HG03139 (cell line): ENCODE measurements at regions not wholly inside any gene's neighbourhood (a gene's known extent, or its start where the extent isn't known, plus 50 kb on each side); places are given as distances from the start of the nearest gene placed in this dataset.

Experiments used
- ATAC-seq: cut with Tn5 transposase; IDR thresholded peaks from one replicate; pipeline ENCODE4 v1.9.1; 2021; ENCODE audit not compliant: unreplicated experiment

- no peak for ATAC-seq
These were observed 113.8 kb upstream of the PPP2R2D start for GRCh38 chr10:131786756-131787605.

- ATAC-seq: no peak
These were observed 112.8 kb upstream of the PPP2R2D start for GRCh38 chr10:131787961-131788360.

DNA sequence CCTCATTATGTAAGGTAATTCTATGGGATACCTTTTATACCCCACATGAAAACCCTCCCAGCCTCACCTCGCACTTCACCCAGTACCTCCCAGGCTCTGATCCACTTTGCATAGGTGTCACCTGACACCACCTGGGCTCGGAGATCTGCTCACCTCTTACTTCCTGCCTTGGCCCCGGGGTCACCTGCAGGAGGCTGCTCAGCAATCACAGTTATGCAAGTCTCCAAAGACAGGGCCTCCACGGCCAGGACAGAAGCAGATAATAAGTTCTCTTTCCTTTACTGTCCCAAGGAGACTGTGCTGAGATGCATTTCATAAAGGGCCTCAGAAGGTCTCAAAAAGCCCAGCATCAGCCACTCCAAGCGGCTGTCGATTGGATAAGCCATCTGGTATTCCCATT, 112.4 kb upstream of the PPP2R2D start:
- no peak for ATAC-seq

GRCh38 chr10:131789516-131789915, 111.3 kb upstream of the PPP2R2D start:
- no peak for ATAC-seq

GRCh38 chr10:131790021-131790420, 110.8 kb upstream of the PPP2R2D start:
- ATAC-seq: no peak

DNA sequence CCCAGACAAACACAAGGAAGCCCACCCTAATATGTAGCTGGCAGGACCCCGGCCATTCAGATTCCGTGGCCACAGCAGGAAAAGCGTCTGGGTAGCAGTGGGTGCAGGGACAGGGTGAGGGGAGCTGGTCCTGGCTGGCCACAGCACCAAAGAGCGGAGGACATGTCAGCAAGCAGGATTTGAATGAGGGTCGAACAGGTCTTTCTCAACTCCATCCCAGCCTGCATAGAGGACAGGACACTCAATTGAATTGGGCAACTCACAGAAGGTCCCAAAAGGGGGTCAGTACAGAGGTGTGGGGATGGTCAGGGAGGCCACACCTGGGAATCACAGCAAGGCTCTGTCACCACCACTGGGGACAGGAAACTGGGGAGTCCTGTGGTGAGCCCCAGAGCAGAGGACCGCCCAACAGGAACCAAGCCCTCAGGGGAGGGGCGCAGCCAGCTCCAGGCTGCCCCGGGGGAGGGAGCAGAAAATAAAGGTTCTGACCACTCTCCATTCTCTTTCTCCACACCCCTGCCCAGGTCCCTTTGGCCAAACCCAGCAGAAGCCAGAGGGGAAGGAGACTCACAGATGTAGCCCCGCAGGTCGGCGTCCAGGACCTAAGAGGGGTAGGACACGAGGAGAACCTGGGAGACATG, 108.7 kb upstream of the PPP2R2D start:
- no peak for ATAC-seq

GRCh38 chr10:131792809-131793208, 108.0 kb upstream of the PPP2R2D start:
- no peak for ATAC-seq

DNA sequence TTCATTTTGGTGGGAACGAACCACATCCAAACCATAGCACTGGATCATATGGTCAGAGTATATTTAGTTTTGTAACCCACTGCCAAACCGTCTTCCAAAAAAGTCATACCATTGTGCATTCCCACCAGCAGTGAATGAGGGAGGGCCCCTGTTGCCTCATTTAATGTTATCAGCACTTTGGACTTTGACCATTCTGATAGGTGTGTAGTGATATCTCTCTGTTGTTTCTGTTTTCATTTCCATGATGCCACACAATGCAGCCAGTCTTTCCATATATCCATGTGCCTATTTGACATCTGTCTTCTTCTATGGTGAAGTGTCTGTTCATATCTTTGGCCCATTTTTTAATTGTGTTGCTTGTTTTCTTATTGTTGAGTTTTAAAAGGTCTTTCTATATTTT, 105.0 kb upstream of the PPP2R2D start:
- no peak for ATAC-seq

DNA sequence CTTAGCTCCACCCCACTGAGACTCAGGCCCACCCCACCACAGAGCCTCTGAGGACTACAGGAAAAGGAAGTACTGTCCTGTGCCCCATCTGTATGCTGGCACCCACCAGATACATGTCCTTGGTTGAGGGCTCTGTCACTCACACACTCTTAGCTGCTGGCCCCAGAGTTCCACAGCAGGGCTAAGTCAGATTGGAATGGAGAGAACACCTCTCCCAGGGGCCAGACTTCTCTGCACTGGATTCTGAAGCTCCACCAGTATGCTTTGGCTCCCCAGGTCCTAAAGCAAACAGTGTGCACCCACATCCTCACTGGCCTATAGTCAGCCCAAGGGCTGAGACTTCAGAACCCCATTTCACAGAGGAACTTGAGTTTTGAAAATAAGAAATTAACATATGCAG, 103.2 kb upstream of the PPP2R2D start:
- ATAC-seq: no peak

GRCh38 chr10:131799429-131799828, 101.4 kb upstream of the PPP2R2D start:
- no peak for ATAC-seq

GRCh38 chr10:131802156-131802915, 98.5 kb upstream of the PPP2R2D start:
- no peak for ATAC-seq

DNA sequence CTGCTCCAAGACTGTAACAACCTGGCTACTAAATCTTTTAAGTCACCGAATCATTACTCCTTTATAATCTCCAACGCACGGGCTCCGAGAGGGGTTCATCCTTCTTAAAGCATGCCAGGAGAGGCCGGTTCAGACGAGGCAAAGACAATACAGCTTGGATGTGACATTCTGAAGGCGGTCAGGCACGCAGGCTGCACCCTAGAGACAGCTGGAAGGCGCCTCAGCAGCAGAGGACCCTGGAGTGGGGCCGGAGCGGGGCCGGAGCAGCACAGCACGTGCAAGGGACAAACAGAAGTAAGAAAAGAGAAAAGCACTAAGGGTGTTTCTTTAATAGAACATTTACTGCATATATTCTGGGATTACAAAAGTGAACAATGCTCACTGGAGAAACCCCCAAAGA, 97.8 kb upstream of the PPP2R2D start:
- no peak for ATAC-seq

- no peak for ATAC-seq
These were observed 96.9 kb upstream of the PPP2R2D start for GRCh38 chr10:131803860-131804425.

DNA sequence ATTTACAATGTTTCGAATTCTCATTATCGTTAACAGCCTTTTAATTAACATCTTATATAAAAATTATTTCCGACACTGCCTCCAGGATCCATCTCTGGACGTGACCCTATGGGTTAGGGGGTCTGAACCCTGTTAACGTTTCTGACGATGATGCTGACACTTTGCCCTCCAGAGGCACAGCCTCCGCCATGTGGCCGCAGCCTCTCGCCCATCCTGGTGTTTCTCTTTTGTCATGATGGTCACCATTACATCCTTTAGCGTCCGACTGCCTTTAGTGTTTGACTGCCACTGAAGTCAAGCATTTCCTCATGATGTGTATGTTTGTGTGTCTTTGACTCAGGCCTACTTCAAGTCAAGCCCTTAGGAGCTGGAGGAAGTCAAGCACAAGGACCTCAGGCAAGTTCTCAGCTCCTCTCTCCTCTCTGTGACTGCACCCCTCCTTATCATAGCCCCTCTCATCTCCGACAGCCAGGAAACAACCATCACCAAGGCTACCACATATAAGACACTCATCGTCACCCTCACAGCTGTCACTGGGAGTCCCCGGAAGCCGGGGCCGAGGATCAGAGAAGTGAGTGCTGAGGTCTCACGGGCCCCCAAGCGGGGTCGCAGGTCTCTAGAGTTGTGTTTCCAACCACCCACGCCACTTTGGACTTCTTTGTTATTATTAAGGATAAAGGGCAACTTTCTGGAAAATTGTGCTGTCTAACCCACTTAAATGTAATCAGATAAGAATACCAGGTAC, 96.1 kb upstream of the PPP2R2D start:
- ATAC-seq: no peak

DNA sequence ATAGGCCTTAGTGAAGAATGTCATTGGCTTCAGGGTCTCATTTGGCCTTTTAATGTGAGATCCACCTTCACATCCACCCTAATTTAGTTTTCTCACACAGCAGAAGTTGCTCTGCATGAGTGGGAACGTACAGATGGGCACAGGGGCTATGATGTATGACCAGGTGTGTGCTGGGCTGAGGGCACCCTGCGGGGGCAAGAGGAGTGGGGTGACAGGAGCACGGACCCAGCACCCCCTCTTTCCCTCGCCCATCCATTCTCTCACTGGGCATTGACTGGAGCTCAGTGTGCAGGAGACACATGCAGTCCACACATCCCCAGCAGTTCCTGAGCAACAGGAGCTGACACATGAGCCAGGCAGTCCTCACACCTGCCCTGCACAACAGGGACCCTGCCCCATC, 95.1 kb upstream of the PPP2R2D start:
- no peak for ATAC-seq

DNA sequence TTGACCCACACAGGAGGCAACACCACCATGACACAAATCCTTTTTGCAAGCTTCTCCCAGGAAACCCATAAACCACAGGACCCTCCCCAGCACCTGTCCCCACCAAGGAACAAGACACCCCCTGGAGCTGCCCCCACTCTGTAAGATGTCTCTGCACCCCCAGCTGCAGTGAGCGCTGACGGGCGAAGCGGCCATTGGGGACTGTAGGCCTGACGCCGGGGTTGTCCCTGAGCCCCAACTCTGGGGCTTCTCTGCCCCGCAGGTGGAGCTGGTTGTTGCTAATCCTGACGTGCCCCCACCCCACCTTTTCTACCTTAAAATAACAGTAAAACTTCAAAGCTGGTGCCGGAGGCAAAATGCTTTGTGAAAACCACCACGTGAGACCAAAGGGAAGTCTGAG, 94.7 kb upstream of the PPP2R2D start:
- ATAC-seq: no peak

- no peak for ATAC-seq
These were observed 94.0 kb upstream of the PPP2R2D start for GRCh38 chr10:131806646-131807317.

DNA sequence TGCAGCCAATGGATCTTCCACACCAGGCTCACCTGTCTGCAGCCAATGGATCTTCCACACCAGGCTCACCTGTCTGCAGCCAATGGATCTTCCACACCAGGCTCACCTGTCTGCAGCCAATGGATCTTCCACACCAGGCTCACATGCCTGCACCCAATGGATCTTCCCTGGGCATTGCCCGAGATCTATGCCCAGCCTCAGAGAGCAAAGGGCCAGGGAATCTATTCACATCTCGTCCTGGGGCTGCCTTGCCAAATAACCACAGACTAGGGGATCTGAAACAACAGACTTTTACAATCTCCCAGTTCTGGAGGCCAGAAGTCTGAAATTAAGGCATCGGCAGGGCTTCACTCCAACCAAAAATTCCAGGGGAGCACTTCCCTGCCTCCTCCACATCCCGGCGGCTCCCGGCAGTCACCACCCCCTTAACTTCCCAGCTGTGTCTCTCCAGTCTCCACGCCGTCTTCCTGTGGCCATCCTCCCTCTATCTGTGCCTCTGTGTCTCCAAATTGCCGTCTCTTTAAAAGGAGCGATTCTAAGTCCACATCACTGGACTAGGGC, 92.4 kb upstream of the PPP2R2D start:
- no peak for ATAC-seq

DNA sequence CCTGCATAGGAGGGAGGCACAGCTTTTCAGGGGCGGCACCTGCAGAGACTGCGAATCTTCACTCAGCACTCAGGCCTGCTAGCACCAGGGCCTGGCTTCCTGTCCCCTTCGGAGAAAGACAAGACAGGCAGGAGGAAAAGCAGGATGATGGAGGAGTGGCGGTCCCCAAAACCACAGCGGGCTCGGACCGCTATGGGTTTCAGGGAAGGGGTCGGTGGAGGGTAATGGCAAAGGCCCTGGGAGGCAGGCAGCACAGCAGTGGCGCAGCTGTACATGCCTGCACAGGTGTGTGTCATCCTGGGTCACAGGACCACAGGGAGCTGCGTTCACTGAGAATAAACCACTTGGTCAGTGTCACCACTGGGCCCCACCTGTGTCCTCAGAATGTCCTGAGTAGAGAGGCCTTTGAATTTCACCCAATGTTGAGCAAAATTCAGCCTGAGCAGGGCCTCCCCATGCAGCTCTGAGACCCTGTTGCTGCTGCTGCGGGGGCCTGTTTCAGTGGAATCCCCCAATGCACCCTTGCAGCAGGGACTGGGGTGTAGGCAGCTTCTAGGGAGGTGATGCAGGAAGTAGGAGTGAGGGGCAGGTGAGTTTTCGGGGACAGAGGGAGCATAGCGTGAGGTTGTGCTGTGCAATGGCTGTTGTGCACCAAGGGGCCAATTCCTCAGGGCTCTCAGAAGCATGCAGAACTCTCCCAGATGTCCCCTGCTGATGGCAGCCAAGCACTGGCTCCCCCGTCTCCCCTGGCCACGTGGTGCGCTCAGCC, 90.6 kb upstream of the PPP2R2D start:
- ATAC-seq: no peak
